SJCRH30 (cell line): ENCODE measurements at regions not wholly inside any gene's neighbourhood (a gene's known extent, or its start where the extent isn't known, plus 50 kb on each side); places are given as distances from the start of the nearest gene placed in this dataset.
"Not testable (repeated sequence)": the region's sequence is repeated elsewhere in the genome, so short reads cannot be mapped to it uniquely, and the experiment has no call there.

Experiments
- DNase-seq, 2 experiments: peaks; one replicate each; pipeline ENCODE4 v3.0.0-alpha.2; 2015 to 2020
- H3K27ac ChIP-seq: fragments of 250-450 bp; sonication (Bioruptor Pico); 2 replicates; pipeline ENCODE4 v1.5.1; 2020; ENCODE audit warnings: mild to moderate bottlenecking, moderate library complexity
- H3K27me3 ChIP-seq: fragments of 250-450 bp; sonication (Bioruptor Pico); 2 replicates; pipeline ENCODE4 v1.5.1; 2020; ENCODE audit warnings: mild to moderate bottlenecking, moderate library complexity
- H3K36me3 ChIP-seq: fragments of 250-450 bp; sonication (Bioruptor Pico); 2 replicates; pipeline ENCODE4 v1.5.1; 2020; ENCODE audit warnings: mild to moderate bottlenecking, moderate library complexity
- H3K4me1 ChIP-seq: fragments of 250-450 bp; sonication (Bioruptor Pico); 2 replicates; pipeline ENCODE4 v1.5.1; 2020; ENCODE audit warnings: mild to moderate bottlenecking, moderate library complexity
- H3K4me3 ChIP-seq: fragments of 250-450 bp; sonication (Bioruptor Pico); 2 replicates; pipeline ENCODE4 v1.5.1; 2020; ENCODE audit warnings: mild to moderate bottlenecking, moderate library complexity
- H3K9me3 ChIP-seq: fragments of 250-450 bp; sonication (Bioruptor Pico); replicated peaks from 2 replicates; pipeline ENCODE4 v1.5.1; 2020; ENCODE audit warnings: mild to moderate bottlenecking, moderate library complexity

GRCh38 chr5:53399926-53400697 lies 80.3 kb upstream of the FST start:
- peaks cover 4% of the 10 kb centered on the region; the same call in 1 of the 2 replicates for H3K4me1 ChIP-seq
- DNase-seq = no peak
- no peaks in the 10 kb centered on the region for H3K36me3 ChIP-seq
- no peaks in the 10 kb centered on the region; the same call in none of the 2 replicates for H3K9me3 ChIP-seq
- H3K27ac ChIP-seq = no peak overlapping the region
- H3K4me3 ChIP-seq = no peak overlapping the region
- no peaks in the 10 kb centered on the region for H3K27me3 ChIP-seq

- peaks cover 5% of the 10 kb centered on the region for H3K4me1 ChIP-seq
- no peak for DNase-seq
- no peak overlapping the region for H3K27ac ChIP-seq
Observed at GRCh38 chr5:53403291-53403690, 77.1 kb upstream of the FST start.

GRCh38 chr5:53403758-53404157 lies 76.7 kb upstream of the FST start:
- Histone ChIP-seq H3K4me3 (no peak overlapping the region), H3K36me3 (no peaks in the 10 kb centered on the region; the same call in 1 of the 2 replicates), H3K4me1 (peaks cover 5% of the 10 kb centered on the region), H3K27me3 (no peaks in the 10 kb centered on the region), H3K27ac (no peak overlapping the region), H3K9me3 (no peaks in the 10 kb centered on the region; the same call in none of the 2 replicates)
- no peak for DNase-seq

More at GRCh38 chr5:53403291-53403690, 77.1 kb upstream of the FST start:
- H3K36me3 ChIP-seq = no peaks in the 10 kb centered on the region; the same call in 1 of the 2 replicates
- H3K4me3 ChIP-seq = no peak overlapping the region
- H3K9me3 ChIP-seq = no peaks in the 10 kb centered on the region; the same call in none of the 2 replicates
- no peaks in the 10 kb centered on the region for H3K27me3 ChIP-seq

GRCh38 chr5:53405396-53405795 lies 75.0 kb upstream of the FST start:
- H3K4me1 ChIP-seq = peaks cover 5% of the 10 kb centered on the region
- H3K9me3 ChIP-seq = no peaks in the 10 kb centered on the region; the same call in none of the 2 replicates
- H3K27ac ChIP-seq = no peak overlapping the region
- no peak for DNase-seq
- H3K36me3 ChIP-seq = no peaks in the 10 kb centered on the region; the same call in 1 of the 2 replicates
- no peaks in the 10 kb centered on the region for H3K27me3 ChIP-seq
- no peak overlapping the region for H3K4me3 ChIP-seq

- H3K27ac ChIP-seq = no peak overlapping the region
- H3K9me3 ChIP-seq = no peaks in the 10 kb centered on the region; the same call in none of the 2 replicates
- H3K4me3 ChIP-seq = no peak overlapping the region
- no peaks in the 10 kb centered on the region; the same call in 1 of the 2 replicates for H3K36me3 ChIP-seq
- peaks cover 5% of the 10 kb centered on the region for H3K4me1 ChIP-seq
- DNase-seq = peak; percentile 32 to 44
- H3K27me3 ChIP-seq = no peaks in the 10 kb centered on the region
Observed at GRCh38 chr5:53406630-53407316, 73.7 kb upstream of the FST start.

GRCh38 chr5:53407373-53407772 lies 73.1 kb upstream of the FST start:
- no peaks in the 10 kb centered on the region; the same call in none of the 2 replicates for H3K9me3 ChIP-seq
- H3K27me3 ChIP-seq = no peaks in the 10 kb centered on the region
- H3K4me3 ChIP-seq = no peak overlapping the region
- peaks cover 5% of the 10 kb centered on the region for H3K4me1 ChIP-seq
- no peak overlapping the region for H3K27ac ChIP-seq
- DNase-seq = no peak
- H3K36me3 ChIP-seq = no peaks in the 10 kb centered on the region; the same call in 1 of the 2 replicates

GRCh38 chr5:53411388-53411787 lies 69.0 kb upstream of the FST start:
- no peaks in the 10 kb centered on the region; the same call in 1 of the 2 replicates for H3K36me3 ChIP-seq

GRCh38 chr5:53412499-53412898 lies 67.9 kb upstream of the FST start:
- DNase-seq, H3K36me3 ChIP-seq, H3K4me3 ChIP-seq, H3K27me3 ChIP-seq, H3K4me1 ChIP-seq, H3K27ac ChIP-seq, H3K9me3 ChIP-seq: not testable (repeated sequence)

More at GRCh38 chr5:53411388-53411787, 69.0 kb upstream of the FST start:
- H3K4me3 ChIP-seq = no peak overlapping the region
- DNase-seq = no peak
- H3K27me3 ChIP-seq = no peaks in the 10 kb centered on the region
- no peak overlapping the region for H3K27ac ChIP-seq
- no peaks in the 10 kb centered on the region; the same call in 1 of the 2 replicates for H3K9me3 ChIP-seq
- peaks cover 5% of the 10 kb centered on the region for H3K4me1 ChIP-seq

GRCh38 chr5:53416144-53416738 lies 64.2 kb upstream of the FST start:
- Histone ChIP-seq H3K4me3 (no peak overlapping the region), H3K36me3 (no peaks in the 10 kb centered on the region), H3K9me3 (peaks cover 10% of the 10 kb centered on the region), H3K27me3 (no peaks in the 10 kb centered on the region), H3K27ac (no peak overlapping the region), H3K4me1 (no peaks in the 10 kb centered on the region)
- DNase-seq = no peak

- H3K4me3 ChIP-seq = no peak overlapping the region
- H3K9me3 ChIP-seq = peaks cover 10% of the 10 kb centered on the region
- H3K4me1 ChIP-seq = no peaks in the 10 kb centered on the region
- H3K36me3 ChIP-seq = no peaks in the 10 kb centered on the region
- no peaks in the 10 kb centered on the region for H3K27me3 ChIP-seq
- no peak for DNase-seq
- no peak overlapping the region for H3K27ac ChIP-seq
Observed at GRCh38 chr5:53418409-53418808, 62.0 kb upstream of the FST start.

- Histone ChIP-seq H3K4me3 (no peak overlapping the region), H3K27ac (no peak overlapping the region)
Observed at GRCh38 chr5:53418826-53419658, 61.4 kb upstream of the FST start.

GRCh38 chr5:53422539-53422938 lies 57.9 kb upstream of the FST start:
- H3K27ac ChIP-seq = no peak overlapping the region
- DNase-seq = no peak

More at GRCh38 chr5:53418826-53419658, 61.4 kb upstream of the FST start:
- peaks cover 10% of the 10 kb centered on the region for H3K9me3 ChIP-seq
- no peaks in the 10 kb centered on the region; the same call in 1 of the 2 replicates for H3K4me1 ChIP-seq
- H3K27me3 ChIP-seq = no peaks in the 10 kb centered on the region
- H3K36me3 ChIP-seq = no peaks in the 10 kb centered on the region
- no peak for DNase-seq

GRCh38 chr5:53423724-53424123 lies 56.7 kb upstream of the FST start:
- DNase-seq = no peak
- H3K4me3 ChIP-seq = no peak overlapping the region
- peaks cover 21% of the 10 kb centered on the region for H3K4me1 ChIP-seq
- H3K36me3 ChIP-seq = no peaks in the 10 kb centered on the region
- H3K9me3 ChIP-seq = 0 out of 2 replicates have a peak, but pooled peaks cover 3% of the 10 kb centered on the region
- H3K27me3 ChIP-seq = no peaks in the 10 kb centered on the region
- H3K27ac ChIP-seq = no peak overlapping the region

More at GRCh38 chr5:53422539-53422938, 57.9 kb upstream of the FST start:
- Histone ChIP-seq H3K4me3 (no peak overlapping the region), H3K9me3 (peaks cover 10% of the 10 kb centered on the region), H3K36me3 (no peaks in the 10 kb centered on the region), H3K4me1 (peaks cover 21% of the 10 kb centered on the region), H3K27me3 (no peaks in the 10 kb centered on the region)
